K562 (cell line): ENCODE measurements at regions not wholly inside any gene's neighbourhood (a gene's known extent, or its start where the extent isn't known, plus 50 kb on each side); places are given as distances from the start of the nearest gene placed in this dataset.

Experiments used
- BACH1 ChIP-seq: fragments of 200-800 bp; sonication (Bioruptor generic); IDR thresholded peaks from 2 replicates; pipeline ENCODE4 v1.6.1; 2016; ENCODE audit warnings: missing genetic modification characterization, missing compliant biosample characterization
- BRCA1 ChIP-seq, 2 experiments: fragments of 450-650 bp in 1 of 2; sonication (generic) in 1 of 2; formaldehyde crosslinking in 1 of 2; IDR thresholded peaks; 2 replicates each; pipeline versions ENCODE4 v1.5.0 to v1.6.1; 2017 to 2020; ENCODE audit warnings: mild to moderate bottlenecking in 1 of 2, missing genetic modification reagents in 1 of 2
- COPS2 ChIP-seq: fragments of 450-650 bp; conservative IDR thresholded peaks from 2 replicates; pipeline ENCODE4 v1.6.1; 2016; ENCODE audit warnings: mild to moderate bottlenecking, moderate library complexity
- CREB1 ChIP-seq, 2 experiments: sonication (generic) in 1 of 2; formaldehyde crosslinking in 1 of 2; IDR thresholded peaks; 2 replicates each; pipeline versions ENCODE4 v1.6.1 to v1.8.0; 2012 to 2022; ENCODE audit warnings: inconsistent platforms in 1 of 2, mild to moderate bottlenecking in 1 of 2, missing genetic modification reagents in 1 of 2, moderate library complexity in 1 of 2
- FOXA3 ChIP-seq, 2 experiments: fragments of 450-650 bp in 1 of 2; sonication (generic) in 1 of 2; formaldehyde crosslinking; IDR thresholded peaks in 1 of 2; conservative IDR thresholded peaks in 1 of 2; 2 replicates each; pipeline versions ENCODE4 v1.4.0 to v1.8.0; 2020 to 2022; ENCODE audit warnings: mild to moderate bottlenecking in 2 of 2, missing genetic modification reagents in 1 of 2
- GTF3C2 ChIP-seq: IDR thresholded peaks from 3 replicates; pipeline ENCODE4 v1.6.1; 2011; ENCODE audit warnings: borderline replicate concordance, mild to moderate bottlenecking, moderate library complexity; ENCODE audit not compliant: insufficient read length; ENCODE audit errors: extremely low read depth
- KDM1A ChIP-seq, 2 experiments: fragments of 450-650 bp; IDR thresholded peaks; 2 replicates each; pipeline ENCODE4 v1.6.1; 2016; ENCODE audit warnings: mild to moderate bottlenecking in 2 of 2
- MAFK ChIP-seq: IDR thresholded peaks from 2 replicates; pipeline ENCODE4 v1.6.1; 2011; ENCODE audit warnings: low read length, improper control_type of control experiment
- NCOA4 ChIP-seq: fragments of 450-650 bp; IDR thresholded peaks from 2 replicates; pipeline ENCODE4 v1.6.1; 2018; ENCODE audit warnings: mild to moderate bottlenecking; ENCODE audit not compliant: partially characterized antibody
- SAFB2 ChIP-seq: fragments of 200-400 bp; formaldehyde crosslinking; IDR thresholded peaks from 2 replicates; pipeline ENCODE4 v1.6.1; 2018; ENCODE audit warnings: borderline replicate concordance, low read length, low read depth, moderate library complexity; ENCODE audit not compliant: severe bottlenecking
- SREBF2 ChIP-seq: sonication (generic); formaldehyde crosslinking; IDR thresholded peaks from 2 replicates; pipeline ENCODE4 v1.4.0; 2020; ENCODE audit warnings: mild to moderate bottlenecking, missing genetic modification reagents
- ZSCAN32 ChIP-seq: fragments of 450-650 bp; formaldehyde crosslinking; IDR thresholded peaks from 2 replicates; pipeline ENCODE4 v1.4.0; 2020; ENCODE audit warnings: mild to moderate bottlenecking, moderate library complexity

DNA sequence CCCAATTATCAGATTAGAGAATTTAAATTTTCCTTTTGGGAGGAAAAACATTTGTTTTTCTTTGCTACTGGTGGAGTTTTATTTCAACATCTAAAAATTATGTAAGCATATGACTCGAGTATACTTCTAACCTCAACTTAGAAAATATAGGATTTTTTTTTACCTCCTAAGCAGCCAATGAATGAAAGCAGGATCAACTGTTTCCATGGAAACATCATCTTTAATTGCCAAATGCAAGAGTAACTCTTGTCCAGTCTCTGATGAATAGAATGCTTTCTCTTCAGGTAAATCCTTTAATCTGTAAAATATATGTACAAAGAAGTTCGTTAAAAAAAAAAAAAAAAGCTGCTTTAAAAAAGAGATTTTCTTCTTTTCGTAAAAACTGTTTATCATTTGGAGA, 93.6 kb downstream of the CNTN3 start:
- TF ChIP-seq GTF3C2 (no peak), SAFB2 (no peak), COPS2 (no peak), FOXA3 (CRISPR knock-in tag; conservative IDR thresholded peaks at IDR 0.05 in 1 of 2, IDR thresholded peaks at IDR 0.05 in 1 of 2) (no peak), SREBF2 (CRISPR knock-in tag) (no peak), BRCA1 (IDR thresholded peaks at IDR 0.05) (no peak), BRCA1 (CRISPR knock-in tag; IDR thresholded peaks at IDR 0.05) (no peak), ZSCAN32 (CRISPR knock-in tag) (no peak), KDM1A (IDR thresholded peaks at IDR 0.05) (no peak), NCOA4 (no peak), MAFK (no peak), BACH1 (tag) (no peak), CREB1 (IDR thresholded peaks at IDR 0.05) (no peak), CREB1 (CRISPR knock-in tag; IDR thresholded peaks at IDR 0.05) (no peak)
